Thyroid gland (tissue), 4 donors: ENCODE measurements at regions not wholly inside any gene's neighbourhood (a gene's known extent, or its start where the extent isn't known, plus 50 kb on each side); places are given as distances from the start of the nearest gene placed in this dataset.

Experiments used
- DNase-seq, 2 donors: peaks; one replicate each; pipeline ENCODE4 v3.0.0-alpha.2; 2019
- H3K27ac ChIP-seq, 3 donors: fragments of 200-600 bp; sonication (generic); 1 replicate in 2 of 3; 2 replicates in 1 of 3; pipeline ENCODE4 v1.5.1; 2016 to 2019; ENCODE audit warnings: mild to moderate bottlenecking in 1 of 3, moderate library complexity in 1 of 3
- H3K27me3 ChIP-seq: fragments of 200-600 bp; sonication (generic); one replicate; pipeline ENCODE4 v1.5.1; 2019
- H3K36me3 ChIP-seq, 2 donors: fragments of 200-600 bp; sonication (generic); one replicate each; pipeline ENCODE4 v1.5.1; 2016 to 2019
- H3K4me1 ChIP-seq, 2 donors: fragments of 200-600 bp; sonication (generic); one replicate each; pipeline ENCODE4 v1.5.1; 2017 to 2019
- H3K4me3 ChIP-seq, 3 donors: fragments of 200-600 bp; sonication (generic); replicated peaks in 1 of 3; 1 replicate in 2 of 3; 2 replicates in 1 of 3; pipeline ENCODE4 v1.5.1; 2016; ENCODE audit warnings: mild to moderate bottlenecking in 1 of 3
- H3K9me3 ChIP-seq: fragments of 200-600 bp; sonication (generic); one replicate; pipeline ENCODE4 v1.5.1; 2017
- POLR2A ChIP-seq, 2 donors: fragments of 450-650 bp; IDR thresholded peaks; one replicate each; pipeline ENCODE4 v1.6.1; 2017; ENCODE audit warnings: antibody characterized with exemption in 2 of 2, mild to moderate bottlenecking in 2 of 2, moderate library complexity in 1 of 2
- WGBS, 2 donors: methylation state at CpG; one replicate each; pipeline ENCODE4 v1.1.5; 2017; 5-methylcytosine and 5-hydroxymethylcytosine counted together
- intact Hi-C: fragments of 100-400 bp; cut with DNase I; formaldehyde crosslinking; loops from one replicate; pipeline ENCODE4 v1.15.1; 2023
- TF ChIP-seq, protein P1 (sequence below), 6 experiments: fragments of 200-600 bp in 3 of 6; fragments of 450-650 bp in 3 of 6; sonication (generic) in 3 of 6; IDR thresholded peaks; one replicate each; pipeline ENCODE4 v1.5.1; 2016 to 2019; ENCODE audit warnings: antibody characterized with exemption in 6 of 6, mild to moderate bottlenecking in 2 of 6, inconsistent platforms in 1 of 6, moderate library complexity in 1 of 6

DNA sequence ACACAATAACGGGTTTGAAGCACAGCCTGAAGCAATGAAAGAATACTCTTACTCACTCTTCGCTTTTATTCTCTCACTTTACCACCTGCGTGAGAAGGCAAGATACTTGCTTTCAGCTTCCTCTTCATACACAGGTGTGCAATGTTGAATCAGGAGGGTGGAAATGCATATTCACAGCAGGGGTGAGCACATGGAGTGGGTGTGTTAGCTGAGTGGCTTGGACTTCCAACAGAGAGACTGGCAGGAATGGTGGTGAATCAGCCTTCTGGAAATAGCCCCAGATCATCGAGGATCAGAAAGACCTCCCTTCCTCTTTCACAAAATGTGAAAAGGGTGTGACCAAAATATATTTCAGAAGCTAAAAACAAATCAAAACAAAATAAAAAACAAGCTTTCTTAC, 521.2 kb downstream of the STIM2 start:
- TF ChIP-seq POLR2A (IDR thresholded peaks at IDR 0.05) = no peak
- TF ChIP-seq, protein P1, sequence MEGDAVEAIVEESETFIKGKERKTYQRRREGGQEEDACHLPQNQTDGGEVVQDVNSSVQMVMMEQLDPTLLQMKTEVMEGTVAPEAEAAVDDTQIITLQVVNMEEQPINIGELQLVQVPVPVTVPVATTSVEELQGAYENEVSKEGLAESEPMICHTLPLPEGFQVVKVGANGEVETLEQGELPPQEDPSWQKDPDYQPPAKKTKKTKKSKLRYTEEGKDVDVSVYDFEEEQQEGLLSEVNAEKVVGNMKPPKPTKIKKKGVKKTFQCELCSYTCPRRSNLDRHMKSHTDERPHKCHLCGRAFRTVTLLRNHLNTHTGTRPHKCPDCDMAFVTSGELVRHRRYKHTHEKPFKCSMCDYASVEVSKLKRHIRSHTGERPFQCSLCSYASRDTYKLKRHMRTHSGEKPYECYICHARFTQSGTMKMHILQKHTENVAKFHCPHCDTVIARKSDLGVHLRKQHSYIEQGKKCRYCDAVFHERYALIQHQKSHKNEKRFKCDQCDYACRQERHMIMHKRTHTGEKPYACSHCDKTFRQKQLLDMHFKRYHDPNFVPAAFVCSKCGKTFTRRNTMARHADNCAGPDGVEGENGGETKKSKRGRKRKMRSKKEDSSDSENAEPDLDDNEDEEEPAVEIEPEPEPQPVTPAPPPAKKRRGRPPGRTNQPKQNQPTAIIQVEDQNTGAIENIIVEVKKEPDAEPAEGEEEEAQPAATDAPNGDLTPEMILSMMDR (IDR thresholded peaks at IDR 0.05) = no peak
- no peaks in the 10 kb centered on the region for H3K9me3 ChIP-seq
- no peak for DNase-seq
- intact Hi-C loops = no loop called here
- H3K4me1 ChIP-seq = no peaks in the 10 kb centered on the region
- H3K4me3 ChIP-seq = no peak overlapping the region
- no peaks in the 10 kb centered on the region for H3K27me3 ChIP-seq
- no peak overlapping the region for H3K27ac ChIP-seq
- no peaks in the 10 kb centered on the region for H3K36me3 ChIP-seq
- 86 to 90% methylated on average over 4 of the region's 4 CpGs for WGBS, 2 donors

DNA sequence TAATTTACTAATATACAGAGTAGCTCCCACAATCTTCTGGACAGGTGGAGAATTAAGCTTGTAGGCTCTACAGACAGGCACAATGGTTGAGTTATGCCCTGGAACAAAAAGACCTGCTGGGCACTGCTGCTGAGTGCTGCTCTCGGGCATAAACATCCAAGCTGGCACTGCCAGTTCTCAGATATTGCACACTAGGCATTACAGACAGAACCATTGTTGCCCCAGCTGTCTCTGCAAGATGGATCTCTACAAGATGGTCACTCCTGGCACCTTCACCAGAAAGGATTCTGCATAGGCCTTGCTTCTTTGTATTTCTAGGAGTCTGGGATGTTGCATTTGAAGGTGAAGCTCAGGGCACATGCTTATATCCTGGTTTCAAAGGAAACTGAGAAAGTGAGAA, 527.1 kb downstream of the STIM2 start:
- H3K4me3 ChIP-seq = no peak overlapping the region
- no peak overlapping the region for H3K27ac ChIP-seq
- no peak for TF ChIP-seq POLR2A (IDR thresholded peaks at IDR 0.05)
- TF ChIP-seq, protein P1 (IDR thresholded peaks at IDR 0.05) = no peak
- H3K9me3 ChIP-seq = no peaks in the 10 kb centered on the region
- WGBS, 2 donors = 58 to 71% methylated on average over 1 of the region's 1 CpG
- no peak for DNase-seq
- H3K4me1 ChIP-seq = no peaks in the 10 kb centered on the region
- intact Hi-C loops = no loop called here
- H3K36me3 ChIP-seq = no peaks in the 10 kb centered on the region
- no peaks in the 10 kb centered on the region for H3K27me3 ChIP-seq

DNA sequence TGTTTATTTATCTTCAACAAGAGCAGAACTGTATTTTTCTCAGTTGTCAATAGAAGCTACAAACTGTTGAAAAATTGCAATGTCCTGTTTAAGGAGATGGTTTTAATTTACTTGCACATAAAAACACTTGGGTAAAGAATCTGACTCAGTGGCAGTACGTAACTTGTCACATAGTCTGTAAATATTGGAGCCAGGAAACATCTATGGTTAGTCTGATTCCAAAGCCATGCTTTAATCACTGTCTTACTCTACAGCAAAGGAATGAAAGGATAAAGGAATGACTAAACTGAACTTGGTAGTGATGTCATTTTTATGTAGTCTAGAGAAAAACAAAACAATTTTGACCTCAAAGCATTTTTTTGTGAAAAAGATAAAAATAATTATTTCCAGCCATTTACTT, 537.2 kb downstream of the STIM2 start:
- intact Hi-C loops = no loop called here

DNA sequence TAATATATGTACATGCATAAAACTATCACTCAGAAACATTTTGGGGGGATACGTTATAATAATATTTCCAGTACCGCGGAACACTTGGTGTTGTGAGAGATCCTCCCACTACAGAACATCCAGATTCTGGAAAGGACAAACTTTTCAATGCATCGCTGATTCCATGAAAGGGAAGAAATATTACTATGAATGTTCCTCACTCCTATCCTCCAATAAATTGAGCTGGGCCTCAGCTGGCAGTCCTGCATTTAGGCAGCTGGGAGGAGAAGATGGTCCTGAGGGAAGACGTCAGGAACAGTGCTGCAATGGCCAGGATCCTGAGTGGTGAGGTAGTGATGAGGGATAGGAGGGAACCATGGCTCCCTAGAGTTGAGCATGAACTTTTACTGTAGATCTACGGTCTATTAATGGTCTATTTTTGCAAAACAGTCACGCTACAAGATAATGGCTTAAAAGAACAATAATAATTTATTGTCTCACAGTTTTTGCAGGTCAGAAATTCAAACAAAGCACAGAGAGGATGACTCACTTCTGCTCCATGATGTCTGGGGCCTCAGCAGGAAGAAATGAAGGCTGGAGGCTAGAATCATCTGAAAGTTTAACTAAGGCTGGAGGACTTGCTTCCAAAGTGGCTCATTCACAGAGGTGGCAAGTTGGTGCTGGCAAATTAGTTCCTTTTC, 538.1 kb downstream of the STIM2 start:
- no peaks in the 10 kb centered on the region for H3K4me1 ChIP-seq
- DNase-seq = no peak
- H3K27ac ChIP-seq = no peak overlapping the region
- H3K27me3 ChIP-seq = no peaks in the 10 kb centered on the region
- H3K4me3 ChIP-seq = no peak overlapping the region
- WGBS, 2 donors = 78 to 85% methylated on average over 7 of the region's 7 CpGs
- H3K36me3 ChIP-seq = no peaks in the 10 kb centered on the region
- no peaks in the 10 kb centered on the region for H3K9me3 ChIP-seq
- TF ChIP-seq, protein P1 (IDR thresholded peaks at IDR 0.05) = no peak
- TF ChIP-seq POLR2A (IDR thresholded peaks at IDR 0.05) = no peak
- intact Hi-C loops = no loop called here

More for the DNA sequence above, 537.2 kb downstream of the STIM2 start:
- H3K36me3 ChIP-seq = no peaks in the 10 kb centered on the region
- no peaks in the 10 kb centered on the region for H3K27me3 ChIP-seq
- H3K9me3 ChIP-seq = no peaks in the 10 kb centered on the region
- TF ChIP-seq, protein P1 (IDR thresholded peaks at IDR 0.05) = no peak
- no peak for TF ChIP-seq POLR2A (IDR thresholded peaks at IDR 0.05)
- H3K4me3 ChIP-seq = no peak overlapping the region
- 63 to 65% methylated on average over 1 of the region's 1 CpG for WGBS, 2 donors
- no peak overlapping the region for H3K27ac ChIP-seq
- no peaks in the 10 kb centered on the region for H3K4me1 ChIP-seq
- DNase-seq = no peak

DNA sequence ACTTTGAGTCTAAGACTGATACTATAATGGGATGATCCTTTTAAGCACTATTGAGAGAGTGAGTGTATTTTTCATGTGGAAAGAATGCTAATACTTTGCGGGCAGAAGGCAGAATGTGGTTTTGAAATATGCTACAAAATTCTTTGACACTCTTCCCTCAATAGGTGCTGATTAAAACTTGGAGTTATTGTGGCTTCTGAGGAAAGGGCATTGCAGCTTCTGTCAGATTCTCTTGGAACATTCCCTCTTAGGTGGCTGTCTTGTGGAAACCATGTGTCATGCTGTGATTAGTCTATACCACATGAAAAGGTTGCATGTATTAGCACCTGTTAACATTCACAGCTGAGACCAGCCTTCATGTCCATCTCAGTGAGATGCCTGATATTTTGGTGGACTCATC, 547.0 kb downstream of the STIM2 start:
- TF ChIP-seq, protein P1 (IDR thresholded peaks at IDR 0.05) = no peak
- TF ChIP-seq POLR2A (IDR thresholded peaks at IDR 0.05) = no peak
- Histone ChIP-seq H3K9me3 (no peaks in the 10 kb centered on the region), H3K36me3 (no peaks in the 10 kb centered on the region), H3K4me1 (no peaks in the 10 kb centered on the region), H3K4me3 (no peak overlapping the region), H3K27me3 (no peaks in the 10 kb centered on the region), H3K27ac (no peak overlapping the region)
- WGBS, 2 donors = 94 to 97% methylated on average over 1 of the region's 1 CpG
- DNase-seq = no peak
- intact Hi-C loops = no loop called here
